Stomach (tissue), 8 donors: ENCODE measurements at regions not wholly inside any gene's neighbourhood (a gene's known extent, or its start where the extent isn't known, plus 50 kb on each side); places are given as distances from the start of the nearest gene placed in this dataset.

Experiments used
- DNase-seq, 2 donors: peaks; one replicate each; pipeline versions ENCODE4 v3.0.0 to v3.0.0-alpha.2; 2013 to 2019
- H3K27ac ChIP-seq, 5 donors: fragments of 200-600 bp in 4 of 5; sonication (generic) in 4 of 5; one replicate each; pipeline ENCODE4 v1.5.1; 2013 to 2019; ENCODE audit warnings: mild to moderate bottlenecking in 1 of 5, moderate library complexity in 1 of 5
- H3K27me3 ChIP-seq, 3 donors: fragments of 200-600 bp; sonication (generic); one replicate each; pipeline ENCODE4 v1.5.1; 2017 to 2019; ENCODE audit warnings: mixed run types in 1 of 3
- H3K36me3 ChIP-seq, 4 donors: fragments of 200-600 bp; sonication (generic); 1 replicate in 3 of 4; 2 replicates in 1 of 4; pipeline ENCODE4 v1.5.1; 2016 to 2019
- H3K4me1 ChIP-seq, 4 donors: fragments of 200-600 bp; sonication (generic); one replicate each; pipeline ENCODE4 v1.5.1; 2016 to 2019
- H3K4me3 ChIP-seq, 4 donors: fragments of 200-600 bp; sonication (generic) in 3 of 4; one replicate each; pipeline ENCODE4 v1.5.1; 2016 to 2019; ENCODE audit warnings: mild to moderate bottlenecking in 1 of 4
- H3K9me3 ChIP-seq, 4 donors: fragments of 200-600 bp; sonication (generic); one replicate each; pipeline ENCODE4 v1.5.1; 2016 to 2019
- CTCF ChIP-seq, 7 experiments: fragments of 450-650 bp in 4 of 7; fragments of 200-600 bp in 3 of 7; sonication (generic) in 3 of 7; IDR thresholded peaks; one replicate each; pipeline ENCODE4 v1.5.1; 2016 to 2019; ENCODE audit warnings: antibody characterized with exemption in 7 of 7, control low read depth in 2 of 7, mild to moderate bottlenecking in 1 of 7
- EP300 ChIP-seq: sonication (generic); formaldehyde crosslinking; IDR thresholded peaks from one replicate; pipeline ENCODE4 v1.6.1; 2017; ENCODE audit warnings: antibody characterized with exemption
- POLR2A ChIP-seq, 4 donors: fragments of 450-650 bp; IDR thresholded peaks; one replicate each; pipeline ENCODE4 v1.6.1; 2016; ENCODE audit warnings: antibody characterized with exemption in 4 of 4, control low read depth in 2 of 4, mild to moderate bottlenecking in 1 of 4, moderate library complexity in 1 of 4
- POLR2AphosphoS5 ChIP-seq, 3 donors: sonication (generic); formaldehyde crosslinking; IDR thresholded peaks; one replicate each; pipeline ENCODE4 v1.6.1; 2016; ENCODE audit warnings: antibody characterized with exemption in 3 of 3
- WGBS, 5 donors: extraction: QIAGEN DNeasy Blood & Tissue Kit in 3 of 5; methylation state at CpG; one replicate each; pipeline versions ENCODE4 v1.1.5 to v1.1.7; 2013 to 2018; 5-methylcytosine and 5-hydroxymethylcytosine counted together
- intact Hi-C: fragments of 100-400 bp; cut with DNase I; formaldehyde crosslinking; loops from one replicate; pipeline ENCODE4 v1.15.1; 2023; ENCODE audit warnings: low total_unique reads
- donor health status: healthy with polysubstance abuse.
- donor health status: Bipolar disorder and iron deficiency.
- donor health status: healthy.

DNA sequence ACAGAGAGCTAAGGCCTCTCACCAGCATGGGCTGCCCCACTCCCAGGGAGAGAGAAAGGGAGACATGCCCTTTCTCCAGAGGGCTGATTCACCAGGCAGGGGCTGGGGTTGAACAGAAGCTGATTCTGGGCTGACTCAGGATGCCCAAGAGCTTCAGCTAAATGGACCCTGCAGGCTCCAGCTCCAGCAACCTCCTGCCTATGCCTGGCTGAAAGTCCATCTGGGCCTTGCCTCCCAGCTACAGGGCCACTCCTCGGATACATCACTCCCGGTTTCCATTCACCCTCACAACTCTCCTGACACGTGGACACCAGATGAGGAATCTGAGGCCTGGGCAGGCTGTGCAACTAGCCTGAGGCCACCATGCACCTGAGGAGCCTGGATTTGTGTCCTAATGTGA lies 215.5 kb downstream of the BUD13 start:
- no peaks in the 10 kb centered on the region for H3K9me3 ChIP-seq
- H3K36me3 ChIP-seq = no peaks in the 10 kb centered on the region
- no peak overlapping the region for H3K4me3 ChIP-seq
- H3K27ac ChIP-seq = no peak overlapping the region
- H3K27me3 ChIP-seq = peaks cover 0 to 9% (median 0%) of the 10 kb centered on the region in 3 donors
- no peaks in the 10 kb centered on the region for H3K4me1 ChIP-seq
- intact Hi-C loops = no loop called here
- TF ChIP-seq EP300 (no peak), POLR2AphosphoS5 (IDR thresholded peaks at IDR 0.05) (no peak), POLR2A (IDR thresholded peaks at IDR 0.05) (no peak)
- WGBS, 5 donors = 46 to 94% (median 69%) methylated on average over 3 of the region's 3 CpGs
- no peak for DNase-seq

DNA sequence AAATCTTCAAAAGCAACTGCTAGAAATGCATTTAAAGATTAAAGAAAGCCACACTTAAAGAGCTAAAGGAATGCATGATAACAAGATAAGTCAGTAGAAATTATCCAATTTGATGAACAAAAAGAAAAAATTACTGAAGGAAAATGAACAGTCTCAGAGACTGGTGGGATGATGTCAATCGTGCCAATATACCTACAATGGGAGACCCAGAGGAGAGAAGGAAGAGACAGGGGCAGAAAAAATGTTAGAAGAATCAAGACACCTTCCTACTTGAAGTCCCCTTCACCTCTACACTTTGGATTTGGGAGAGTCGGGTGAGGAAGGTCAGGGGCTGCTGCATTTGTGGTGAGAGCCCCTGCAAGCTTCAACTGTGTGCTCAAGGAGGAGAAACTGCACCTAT lies 216.3 kb downstream of the BUD13 start:
- no peaks in the 10 kb centered on the region for H3K36me3 ChIP-seq
- H3K27me3 ChIP-seq = peaks cover 0 to 17% (median 0%) of the 10 kb centered on the region in 3 donors
- H3K27ac ChIP-seq = no peak overlapping the region
- H3K9me3 ChIP-seq = no peaks in the 10 kb centered on the region
- H3K4me1 ChIP-seq = no peaks in the 10 kb centered on the region
- WGBS, 5 donors = 68 to 88% (median 76%) methylated on average over 2 of the region's 2 CpGs
- no peak for TF ChIP-seq POLR2AphosphoS5 (IDR thresholded peaks at IDR 0.05)
- no peak for TF ChIP-seq EP300
- no peak for TF ChIP-seq CTCF (IDR thresholded peaks at IDR 0.05)
- no peak for TF ChIP-seq POLR2A (IDR thresholded peaks at IDR 0.05)
- DNase-seq = no peak
- H3K4me3 ChIP-seq = no peak overlapping the region
- intact Hi-C loops = no loop called here

GRCh38 chr11:116553482-116553881 lies 219.3 kb downstream of the BUD13 start:
- Histone ChIP-seq H3K9me3 (peaks cover 0 to 15% (median 11%) of the 10 kb centered on the region in 4 donors), H3K4me1 (no peaks in the 10 kb centered on the region), H3K27me3 (peaks cover 0 to 24% (median 4%) of the 10 kb centered on the region in 3 donors), H3K27ac (no peak overlapping the region), H3K4me3 (no peak overlapping the region), H3K36me3 (no peaks in the 10 kb centered on the region)
- no peak for TF ChIP-seq POLR2A (IDR thresholded peaks at IDR 0.05)
- no peak for TF ChIP-seq POLR2AphosphoS5 (IDR thresholded peaks at IDR 0.05)
- no peak for TF ChIP-seq EP300
- 56 to 67% (median 59%) methylated on average over 5 of the region's 5 CpGs for WGBS, 5 donors
- intact Hi-C loops = no loop called here
- DNase-seq = no peak

DNA sequence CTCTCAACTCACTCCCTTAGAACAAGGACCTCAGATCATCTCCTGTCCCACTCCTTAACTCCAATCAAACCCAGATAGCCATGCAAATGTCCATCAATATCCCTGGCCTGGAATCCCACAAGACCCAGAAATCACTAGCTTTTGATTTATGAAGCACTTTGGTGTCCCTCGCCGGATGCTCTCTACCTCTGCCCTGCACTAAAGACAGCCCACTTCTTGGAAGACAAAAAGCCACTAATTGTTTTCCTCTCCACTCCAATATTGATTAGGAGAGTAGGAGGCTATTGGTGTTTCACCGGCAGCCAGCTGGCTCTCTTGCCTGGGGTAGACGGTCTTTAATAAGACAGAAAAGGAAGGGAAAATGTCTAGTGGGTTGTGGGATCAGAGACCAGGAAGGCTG lies 221.2 kb downstream of the BUD13 start:
- WGBS, 5 donors = 82 to 96% (median 91%) methylated on average over 4 of the region's 4 CpGs

DNA sequence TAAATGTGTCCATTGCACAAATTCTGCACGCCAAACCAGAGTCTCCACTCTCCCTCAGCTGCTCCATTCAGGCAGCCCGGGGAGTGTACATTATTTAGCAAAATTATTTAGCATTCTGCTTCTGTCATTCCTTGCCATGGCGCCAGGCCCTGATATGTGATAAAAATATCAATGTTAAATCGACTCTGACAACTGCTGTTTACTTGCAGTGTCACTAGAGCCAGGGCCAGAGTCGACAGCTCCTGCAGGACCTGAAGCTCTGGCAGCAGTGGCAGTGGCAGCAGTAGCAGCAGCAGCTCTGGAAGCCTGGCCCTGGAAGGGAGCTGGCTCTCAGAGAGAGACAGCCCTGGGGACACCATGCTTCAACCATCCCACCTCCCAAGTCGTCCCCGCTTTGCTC lies 224.5 kb downstream of the BUD13 start:
- Histone ChIP-seq H3K4me3 (no peak overlapping the region), H3K4me1 (no peaks in the 10 kb centered on the region), H3K9me3 (peaks cover 0 to 17% (median 13%) of the 10 kb centered on the region in 4 donors), H3K36me3 (no peaks in the 10 kb centered on the region), H3K27me3 (peaks cover 0 to 24% (median 4%) of the 10 kb centered on the region in 3 donors), H3K27ac (no peak overlapping the region)
- DNase-seq = no peak
- WGBS, 5 donors = 64 to 81% (median 74%) methylated on average over 7 of the region's 7 CpGs
- TF ChIP-seq CTCF (IDR thresholded peaks at IDR 0.05) (no peak), POLR2AphosphoS5 (IDR thresholded peaks at IDR 0.05) (no peak)
- intact Hi-C loops = no loop called here

More for the DNA sequence above, 221.2 kb downstream of the BUD13 start:
- DNase-seq = no peak
- intact Hi-C loops = no loop called here
- no peak for TF ChIP-seq EP300
- no peak for TF ChIP-seq POLR2A (IDR thresholded peaks at IDR 0.05)
- TF ChIP-seq CTCF (IDR thresholded peaks at IDR 0.05) = no peak
- TF ChIP-seq POLR2AphosphoS5 (IDR thresholded peaks at IDR 0.05) = no peak
- Histone ChIP-seq H3K36me3 (no peaks in the 10 kb centered on the region), H3K4me3 (no peak overlapping the region), H3K9me3 (peaks cover 0 to 17% (median 13%) of the 10 kb centered on the region in 4 donors), H3K27me3 (peaks cover 0 to 24% (median 4%) of the 10 kb centered on the region in 3 donors), H3K4me1 (no peaks in the 10 kb centered on the region), H3K27ac (no peak overlapping the region)
